Ascending aorta (tissue), 2 donors: ENCODE measurements at regions not wholly inside any gene's neighbourhood (a gene's known extent, or its start where the extent isn't known, plus 50 kb on each side); places are given as distances from the start of the nearest gene placed in this dataset.

ENCODE experiments used
- DNase-seq, 2 donors: peaks; one replicate each; pipeline ENCODE4 v3.0.0-alpha.2; 2019; ENCODE audit warnings: low spot score in 2 of 2
- H3K27ac ChIP-seq, 2 donors: fragments of 200-600 bp; sonication (generic); one replicate each; pipeline ENCODE4 v1.5.1; 2016 to 2017; ENCODE audit warnings: mild to moderate bottlenecking in 1 of 2
- H3K27me3 ChIP-seq: fragments of 200-600 bp; sonication (generic); one replicate; pipeline ENCODE4 v1.5.1; 2017
- H3K36me3 ChIP-seq, 2 donors: fragments of 200-600 bp; sonication (generic); one replicate each; pipeline ENCODE4 v1.5.1; 2016
- H3K4me1 ChIP-seq, 2 donors: fragments of 200-600 bp; sonication (generic); one replicate each; pipeline ENCODE4 v1.5.1; 2016 to 2017; ENCODE audit warnings: mild to moderate bottlenecking in 1 of 2
- H3K4me3 ChIP-seq, 2 donors: fragments of 200-600 bp; sonication (generic); one replicate each; pipeline ENCODE4 v1.5.1; 2016 to 2017; ENCODE audit warnings: mild to moderate bottlenecking in 1 of 2
- H3K9me3 ChIP-seq, 2 donors: fragments of 200-600 bp; sonication (generic); one replicate each; pipeline ENCODE4 v1.5.1; 2016
- intact Hi-C: fragments of 100-400 bp; cut with DNase I; formaldehyde crosslinking; loops from one replicate; pipeline ENCODE4 v1.15.1; 2023
- TF ChIP-seq, protein P1 (sequence below), 3 experiments: fragments of 200-600 bp in 2 of 3; fragments of 450-650 bp in 1 of 3; sonication (generic) in 2 of 3; IDR thresholded peaks; one replicate each; pipeline ENCODE4 v1.5.1; 2016 to 2019; ENCODE audit warnings: antibody characterized with exemption in 3 of 3, mild to moderate bottlenecking in 1 of 3, moderate library complexity in 1 of 3

DNA sequence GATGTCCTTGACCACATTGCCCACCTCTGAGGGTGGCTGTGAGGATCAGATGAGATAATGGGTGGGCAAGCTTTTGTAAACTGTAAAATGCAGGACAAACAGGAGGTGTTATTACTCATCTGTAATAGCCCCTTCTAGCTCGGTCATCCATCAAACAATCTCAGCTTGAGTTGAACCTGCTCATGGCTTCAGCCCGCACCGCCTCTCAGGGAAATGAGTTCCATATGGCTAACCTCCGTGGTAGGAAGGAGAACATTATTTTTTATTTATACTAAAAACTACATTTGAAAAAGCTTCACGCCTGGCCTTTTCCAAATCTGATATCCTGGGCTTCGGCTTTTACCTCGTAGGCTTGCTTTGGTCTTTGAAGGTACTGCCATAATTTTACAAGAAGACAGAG is 116.2 kb upstream of the USP24 start:
- Histone ChIP-seq H3K9me3 (no peaks in the 10 kb centered on the region), H3K4me3 (no peak overlapping the region), H3K4me1 (no peaks in the 10 kb centered on the region), H3K27ac (no peak overlapping the region), H3K27me3 (no peaks in the 10 kb centered on the region), H3K36me3 (no peaks in the 10 kb centered on the region)
- no peak for DNase-seq
- intact Hi-C loops = no loop called here
- TF ChIP-seq, protein P1, sequence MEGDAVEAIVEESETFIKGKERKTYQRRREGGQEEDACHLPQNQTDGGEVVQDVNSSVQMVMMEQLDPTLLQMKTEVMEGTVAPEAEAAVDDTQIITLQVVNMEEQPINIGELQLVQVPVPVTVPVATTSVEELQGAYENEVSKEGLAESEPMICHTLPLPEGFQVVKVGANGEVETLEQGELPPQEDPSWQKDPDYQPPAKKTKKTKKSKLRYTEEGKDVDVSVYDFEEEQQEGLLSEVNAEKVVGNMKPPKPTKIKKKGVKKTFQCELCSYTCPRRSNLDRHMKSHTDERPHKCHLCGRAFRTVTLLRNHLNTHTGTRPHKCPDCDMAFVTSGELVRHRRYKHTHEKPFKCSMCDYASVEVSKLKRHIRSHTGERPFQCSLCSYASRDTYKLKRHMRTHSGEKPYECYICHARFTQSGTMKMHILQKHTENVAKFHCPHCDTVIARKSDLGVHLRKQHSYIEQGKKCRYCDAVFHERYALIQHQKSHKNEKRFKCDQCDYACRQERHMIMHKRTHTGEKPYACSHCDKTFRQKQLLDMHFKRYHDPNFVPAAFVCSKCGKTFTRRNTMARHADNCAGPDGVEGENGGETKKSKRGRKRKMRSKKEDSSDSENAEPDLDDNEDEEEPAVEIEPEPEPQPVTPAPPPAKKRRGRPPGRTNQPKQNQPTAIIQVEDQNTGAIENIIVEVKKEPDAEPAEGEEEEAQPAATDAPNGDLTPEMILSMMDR (IDR thresholded peaks at IDR 0.05) = no peak

DNA sequence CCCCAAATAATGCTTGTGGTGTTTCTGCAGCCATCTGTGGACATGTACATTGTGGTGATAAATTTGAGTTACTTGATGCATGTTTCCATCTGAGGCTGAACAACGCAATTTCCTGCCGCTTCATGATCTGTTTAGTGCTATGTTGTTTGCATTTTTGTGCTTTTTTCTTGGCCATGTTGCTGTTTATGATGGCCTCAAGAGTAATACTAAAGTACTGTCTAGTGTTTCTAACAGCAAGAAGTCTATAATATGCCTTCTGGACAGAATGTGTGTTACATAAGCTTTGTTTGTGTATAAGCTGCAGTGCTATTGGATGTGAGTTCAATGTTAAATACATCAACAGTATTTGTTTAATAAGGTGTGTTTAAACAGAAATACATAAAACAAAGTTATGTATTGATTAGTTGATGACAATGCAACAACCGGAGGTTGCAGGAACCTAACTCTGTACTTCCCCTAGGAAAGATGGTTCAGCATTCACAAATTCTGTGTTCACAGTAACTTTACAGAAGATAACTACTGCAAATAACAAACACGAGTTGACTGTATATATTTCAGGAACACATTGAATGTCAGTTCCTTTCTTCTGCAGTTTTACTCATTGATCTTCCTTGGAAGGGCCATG is 114.8 kb upstream of the USP24 start:
- Histone ChIP-seq H3K36me3 (no peaks in the 10 kb centered on the region), H3K9me3 (no peaks in the 10 kb centered on the region), H3K4me3 (no peak overlapping the region), H3K4me1 (no peaks in the 10 kb centered on the region), H3K27ac (no peak overlapping the region), H3K27me3 (no peaks in the 10 kb centered on the region)
- TF ChIP-seq, protein P1 (IDR thresholded peaks at IDR 0.05) = no peak
- no peak for DNase-seq
- intact Hi-C loops = no loop called here

DNA sequence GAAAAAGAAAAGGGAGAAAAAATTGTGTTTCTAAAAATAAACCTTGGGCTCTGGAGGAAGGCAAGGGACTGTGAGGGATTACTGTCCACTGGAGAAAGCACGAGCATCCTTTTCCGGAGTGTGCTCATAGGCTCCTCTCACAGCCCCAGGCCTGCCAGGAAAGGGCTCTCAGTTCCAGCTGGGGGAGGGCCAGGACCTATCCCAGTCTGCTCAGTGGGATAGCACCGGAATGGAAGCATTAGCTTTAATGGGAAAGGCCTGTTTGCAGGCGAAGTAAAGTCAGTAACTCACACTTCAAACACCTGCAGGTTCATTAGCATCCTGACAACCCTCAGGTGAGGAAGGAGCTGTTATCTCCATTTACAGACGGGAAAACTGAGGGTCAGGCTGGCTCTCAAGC is 113.9 kb upstream of the USP24 start:
- DNase-seq = no peak
- H3K9me3 ChIP-seq = no peaks in the 10 kb centered on the region
- H3K4me3 ChIP-seq = no peak overlapping the region
- no peaks in the 10 kb centered on the region for H3K36me3 ChIP-seq
- intact Hi-C loops = no loop called here
- no peak overlapping the region for H3K27ac ChIP-seq
- no peaks in the 10 kb centered on the region for H3K27me3 ChIP-seq
- TF ChIP-seq, protein P1 (IDR thresholded peaks at IDR 0.05) = no peak
- H3K4me1 ChIP-seq = no peaks in the 10 kb centered on the region

DNA sequence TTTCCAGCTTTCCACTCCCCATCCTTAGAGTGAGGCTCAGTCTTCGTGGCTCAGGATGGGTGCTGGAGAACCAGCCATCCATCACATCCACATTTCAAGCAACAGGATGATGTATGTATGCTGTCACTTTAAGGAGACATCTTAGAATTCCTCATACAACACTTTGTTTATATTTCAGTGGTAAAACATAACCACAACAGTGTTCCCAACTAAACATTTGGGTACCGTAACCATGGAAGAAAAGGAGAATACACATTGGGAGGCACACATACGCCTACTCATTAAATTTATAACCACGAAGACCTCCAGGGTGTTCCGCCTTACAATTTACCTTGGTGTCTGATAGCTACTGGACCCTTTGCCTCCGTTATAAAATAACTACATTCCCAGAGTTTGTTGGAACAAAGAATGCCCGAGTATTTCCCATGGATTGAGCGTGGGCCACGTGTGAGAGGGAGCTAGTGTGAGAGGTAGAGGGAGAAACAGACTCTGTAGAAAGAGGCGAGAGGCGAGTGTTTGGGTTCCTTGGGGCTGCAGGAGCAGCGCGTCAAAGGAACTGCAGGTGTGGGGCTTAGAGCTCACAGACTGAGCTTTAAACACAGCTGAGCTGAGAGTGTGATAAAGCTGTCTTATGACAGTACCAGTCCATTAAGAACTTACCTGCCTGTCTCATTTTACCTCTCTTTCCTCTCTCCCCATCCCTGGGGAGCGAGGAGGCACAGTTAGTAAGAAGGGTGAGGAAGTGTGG is 111.5 kb upstream of the USP24 start:
- Histone ChIP-seq H3K27ac (no peak overlapping the region), H3K4me3 (no peak overlapping the region), H3K27me3 (no peaks in the 10 kb centered on the region), H3K9me3 (no peaks in the 10 kb centered on the region), H3K36me3 (no peaks in the 10 kb centered on the region), H3K4me1 (no peaks in the 10 kb centered on the region)
- TF ChIP-seq, protein P1 (IDR thresholded peaks at IDR 0.05) = no peak
- DNase-seq = no peak
- intact Hi-C loops = no loop called here

DNA sequence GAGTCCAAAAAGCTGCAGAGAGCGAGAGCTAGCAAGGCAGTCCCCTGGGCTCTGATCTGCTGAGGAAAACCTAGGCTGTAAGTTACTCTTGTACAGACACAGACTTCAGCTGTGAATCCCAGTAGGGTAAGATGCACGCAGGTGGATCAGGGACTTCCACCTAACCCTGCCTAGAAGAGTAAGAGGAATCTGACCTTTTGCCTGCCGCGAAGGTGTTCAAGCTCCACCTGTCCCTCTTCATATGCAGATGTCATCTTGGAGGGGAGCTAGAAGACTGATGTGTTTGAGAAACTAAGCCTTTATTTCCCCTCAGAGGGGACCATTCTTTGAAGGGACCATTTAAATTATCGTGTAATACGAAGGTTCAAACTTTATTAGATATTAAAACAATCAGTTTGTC is 108.6 kb upstream of the USP24 start:
- intact Hi-C loops = no loop called here
- H3K27ac ChIP-seq = no peak overlapping the region
- no peak for DNase-seq
- H3K27me3 ChIP-seq = no peaks in the 10 kb centered on the region
- no peaks in the 10 kb centered on the region for H3K36me3 ChIP-seq
- TF ChIP-seq, protein P1 (IDR thresholded peaks at IDR 0.05) = no peak
- H3K4me3 ChIP-seq = no peak overlapping the region
- no peaks in the 10 kb centered on the region for H3K9me3 ChIP-seq
- H3K4me1 ChIP-seq = no peaks in the 10 kb centered on the region
